ENCODE measurements at regions not wholly inside any gene's neighbourhood (a gene's known extent, or its start where the extent isn't known, plus 50 kb on each side); places are given as distances from the start of the nearest gene placed in this dataset.

- DNase-seq = no peak
Measured at GRCh38 chr7:35437619-35438275, 183.8 kb upstream of the TBX20 start.

GRCh38 chr7:35436452-35436851 is 182.6 kb upstream of the TBX20 start:
- no peak for DNase-seq

DNA sequence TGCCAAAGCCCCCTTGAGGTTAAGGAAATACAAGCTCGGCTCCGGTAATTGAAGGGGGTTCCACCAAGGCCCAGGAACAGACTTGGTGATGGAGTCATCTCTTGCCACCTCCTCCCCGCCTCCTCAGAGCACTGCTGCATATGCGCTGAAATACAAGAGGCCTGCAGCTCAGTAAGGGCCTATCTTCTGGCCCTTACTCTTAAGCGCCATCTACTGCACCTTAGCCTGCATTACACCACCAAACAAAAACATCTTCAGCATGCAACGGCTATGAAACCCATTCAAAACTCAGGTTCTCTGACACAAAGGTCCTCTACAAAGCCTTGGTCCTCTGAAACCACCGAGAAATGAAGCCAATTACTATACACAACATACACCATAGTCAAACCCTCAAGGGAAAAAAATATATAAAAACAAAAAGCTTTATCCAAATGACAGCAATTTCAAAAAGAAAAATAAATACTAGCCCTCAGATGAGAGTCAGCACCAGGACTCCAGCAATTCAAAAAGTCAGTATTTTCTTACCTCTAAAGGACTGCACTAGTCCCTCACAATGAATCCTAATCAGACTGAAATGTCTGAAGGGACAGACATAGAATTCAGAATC is 176.8 kb upstream of the TBX20 start:
- no peak for DNase-seq

DNA sequence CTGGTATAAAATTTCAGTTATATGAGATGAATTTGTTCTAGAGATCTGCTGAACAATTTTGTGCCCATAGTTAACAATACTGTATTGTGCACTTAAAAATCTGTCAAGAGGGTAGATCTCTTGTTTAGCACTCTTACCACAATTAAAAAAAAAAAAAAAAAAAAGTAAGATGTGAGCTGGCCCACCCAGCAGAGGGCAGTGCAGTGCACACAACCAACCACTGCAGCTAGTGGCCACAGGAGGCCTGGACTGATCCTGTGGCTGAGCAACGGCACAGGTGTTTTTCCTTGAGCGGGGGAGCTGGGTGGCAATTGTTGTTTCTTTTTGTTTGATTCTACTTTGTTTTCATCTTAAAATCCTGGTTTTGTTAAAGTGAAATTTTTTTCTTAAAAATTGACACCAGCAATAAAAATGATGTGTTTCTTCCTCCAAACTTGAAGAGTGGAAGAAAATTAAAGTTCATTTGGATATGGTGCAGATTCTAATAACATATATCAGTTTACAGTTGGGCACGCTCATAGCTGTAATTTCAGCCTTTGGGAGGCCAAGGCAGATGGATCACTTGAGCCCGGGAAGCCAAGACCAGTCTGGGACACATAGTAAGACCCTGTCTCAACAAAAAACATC is 171.1 kb upstream of the TBX20 start:
- no peak for DNase-seq

GRCh38 chr7:35424440-35424839 is 170.5 kb upstream of the TBX20 start:
- no peak for DNase-seq

GRCh38 chr7:35422715-35423114 is 168.8 kb upstream of the TBX20 start:
- no peak for DNase-seq

DNA sequence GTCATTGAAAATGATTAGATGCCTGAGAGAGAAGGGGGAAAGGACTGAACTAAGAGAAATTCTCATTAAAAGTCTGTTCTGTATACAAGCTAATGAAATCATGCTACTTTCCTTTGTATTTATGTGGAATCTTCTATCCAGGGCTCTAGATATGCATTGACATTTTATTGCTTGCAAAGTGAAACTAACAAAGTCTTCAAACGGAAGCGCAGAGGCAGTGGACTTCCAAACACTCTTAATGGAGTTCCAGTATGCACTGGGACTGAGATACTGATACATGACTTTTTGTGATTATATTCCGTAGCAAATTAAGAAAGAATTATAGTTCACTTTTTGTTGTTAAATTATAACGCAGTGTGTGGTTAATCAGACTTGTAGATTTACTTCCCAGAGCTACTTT is 166.8 kb upstream of the TBX20 start:
- DNase-seq = no peak

GRCh38 chr7:35419391-35419755 is 165.5 kb upstream of the TBX20 start:
- no peak for DNase-seq

GRCh38 chr7:35418716-35419390 is 165.0 kb upstream of the TBX20 start:
- no peak for DNase-seq

DNA sequence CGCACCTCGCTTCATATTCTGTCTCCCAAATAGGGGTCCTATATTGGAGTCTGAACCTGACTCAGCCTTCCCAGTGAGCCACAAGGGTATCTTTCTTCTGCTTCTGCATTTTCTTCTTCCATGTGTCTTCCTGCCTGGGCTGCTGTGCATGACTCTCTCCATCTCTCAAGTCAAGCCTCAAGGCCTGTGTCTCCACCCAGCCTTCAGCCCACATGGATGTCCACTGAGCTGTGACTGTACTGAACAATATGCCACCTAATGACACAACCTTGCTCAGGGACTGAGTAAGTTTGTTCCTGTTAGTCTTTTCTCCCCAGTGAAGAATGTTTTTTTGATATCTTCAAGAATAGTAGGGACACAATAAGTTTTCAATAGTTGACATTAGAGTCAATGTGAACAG is 162.7 kb upstream of the TBX20 start:
- DNase-seq = no peak

DNA sequence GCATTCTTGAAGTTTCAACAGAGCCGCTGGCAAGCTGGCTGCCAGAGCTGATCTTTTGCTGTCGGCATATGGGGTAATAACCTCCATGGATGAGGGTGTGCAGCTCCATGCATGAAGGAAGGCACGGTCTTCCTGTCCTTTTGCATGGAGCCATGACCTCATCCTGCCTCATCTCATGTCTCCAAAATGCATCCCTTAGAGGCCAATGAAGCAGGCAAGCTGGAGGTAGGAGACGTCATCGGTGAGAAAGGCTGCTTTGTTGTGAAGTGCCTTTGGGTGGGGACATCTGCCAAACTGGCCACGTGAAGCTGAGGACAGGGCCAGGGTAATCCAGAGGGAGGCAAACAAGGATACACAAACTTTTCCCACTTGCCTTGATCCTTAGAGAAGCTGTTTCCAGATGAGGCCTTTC is 161.5 kb upstream of the TBX20 start:
- no peak for DNase-seq

DNA sequence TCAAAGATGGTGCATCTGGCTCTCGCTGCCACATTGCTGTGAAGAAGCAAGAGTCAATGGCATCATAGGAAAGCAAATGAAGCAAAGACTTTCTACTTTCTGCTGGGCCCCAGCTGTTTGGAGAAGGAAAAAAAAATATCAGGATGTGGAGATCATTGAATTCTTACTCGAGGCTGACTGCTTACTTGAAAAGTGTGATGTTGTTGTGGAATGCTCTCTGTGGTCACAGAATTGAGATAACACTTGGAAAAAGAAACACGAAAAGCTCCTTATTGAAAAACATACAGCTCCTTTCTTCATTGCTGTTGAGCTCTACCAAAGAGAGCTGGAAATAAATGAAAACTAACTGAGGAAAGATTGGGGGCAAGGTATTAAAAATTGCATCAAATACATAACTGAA is 157.4 kb upstream of the TBX20 start:
- DNase-seq = no peak

DNA sequence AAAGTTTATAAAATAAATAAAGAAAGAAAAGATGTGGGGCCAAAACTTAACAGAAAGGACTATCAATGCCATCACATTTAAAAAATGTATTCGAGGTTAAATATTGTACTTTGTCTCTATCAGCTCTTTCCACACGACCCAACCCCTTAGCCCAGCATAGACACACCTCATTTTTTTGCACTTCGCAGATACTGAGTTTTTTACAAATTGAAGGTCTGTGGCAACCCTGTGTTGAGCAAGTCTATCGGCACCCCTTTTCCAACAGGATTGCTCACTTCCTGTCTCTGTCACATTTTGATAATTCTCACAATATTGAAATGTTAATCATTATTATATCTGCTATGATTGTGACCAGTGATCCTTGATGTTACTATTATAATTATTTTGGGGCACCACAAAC is 151.6 kb upstream of the TBX20 start:
- no peak for DNase-seq

DNA sequence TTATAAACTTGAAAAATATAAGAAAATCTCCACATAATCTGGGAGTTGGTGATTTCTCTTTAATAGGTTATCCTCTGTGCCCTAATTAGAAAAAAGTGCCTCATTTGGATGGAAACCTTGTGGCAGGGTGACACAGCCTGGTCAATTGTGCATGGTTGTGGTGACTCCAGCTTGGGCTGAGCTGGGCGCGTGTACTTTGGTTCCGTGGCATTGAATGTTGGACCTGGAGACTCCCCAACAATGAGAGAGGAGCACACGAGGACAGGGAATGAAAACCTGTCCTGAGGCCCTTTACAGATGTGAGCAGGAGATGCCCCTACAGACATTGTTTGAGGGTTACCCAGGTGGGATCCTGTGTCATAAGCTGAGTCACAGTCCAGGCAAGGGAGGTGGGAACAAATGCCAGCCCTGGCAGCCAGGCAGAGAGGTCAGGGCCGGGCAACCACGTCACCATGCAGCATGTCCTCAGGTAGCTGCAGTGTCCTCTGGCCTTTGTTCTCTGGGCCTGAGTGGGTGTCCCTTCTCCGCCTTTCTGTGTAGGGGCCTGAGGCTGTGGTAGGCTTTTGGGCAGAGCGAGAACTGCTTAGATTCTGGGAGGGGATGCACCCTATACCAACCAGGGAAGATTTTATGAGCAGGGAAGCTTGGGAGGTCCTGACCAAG is 147.4 kb upstream of the TBX20 start:
- DNase-seq = no peak

DNA sequence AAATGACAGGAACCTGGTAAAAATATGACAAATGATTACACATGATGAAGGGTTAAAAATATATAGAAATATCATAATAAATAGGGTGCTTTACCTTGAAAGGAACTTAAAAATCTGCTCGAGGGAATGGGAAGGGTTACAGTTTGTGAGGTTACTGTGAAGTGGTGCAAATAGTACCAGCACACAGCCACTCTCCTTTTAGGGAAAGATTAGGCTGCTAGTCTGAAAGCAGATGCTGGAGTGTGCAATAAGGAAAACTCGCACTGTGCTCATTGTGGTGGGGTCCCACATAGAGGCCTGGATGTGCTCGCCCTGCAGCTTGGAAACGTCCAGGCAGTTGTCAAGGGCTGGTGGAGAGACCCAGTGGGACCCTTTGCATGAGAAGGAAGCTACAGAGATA is 145.9 kb upstream of the TBX20 start:
- DNase-seq = no peak

- DNase-seq = no peak
Measured at GRCh38 chr7:35399216-35399615, 145.3 kb upstream of the TBX20 start.

DNA sequence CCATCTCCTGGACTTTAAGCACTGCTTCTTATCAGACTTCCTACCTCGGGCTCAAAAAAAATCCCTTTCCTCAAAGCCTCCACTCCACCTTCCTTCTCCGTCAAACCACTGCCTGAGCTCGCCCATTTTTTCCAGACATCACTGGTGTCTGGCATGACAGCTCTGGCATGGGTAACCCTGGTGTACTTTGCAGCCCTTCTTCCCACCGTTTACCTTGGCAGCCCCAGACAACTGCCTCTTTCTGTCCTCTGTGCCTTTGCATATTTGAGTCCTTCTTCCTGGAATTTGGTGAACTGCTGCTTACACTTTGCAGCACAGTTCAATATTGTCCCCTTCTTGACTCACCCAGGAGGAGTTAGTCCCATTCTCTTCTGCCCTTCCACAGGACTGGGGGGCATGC is 144.6 kb upstream of the TBX20 start:
- DNase-seq = no peak

GRCh38 chr7:35390146-35390545 is 136.2 kb upstream of the TBX20 start:
- DNase-seq = no peak

GRCh38 chr7:35389636-35390035 is 135.7 kb upstream of the TBX20 start:
- no peak for DNase-seq

GRCh38 chr7:35386816-35387706 is 133.2 kb upstream of the TBX20 start:
- DNase-seq = no peak

- no peak for DNase-seq
Measured at GRCh38 chr7:35386082-35386815, 132.3 kb upstream of the TBX20 start.
